ENCODE measurements at regions not wholly inside any gene's neighbourhood (a gene's known extent, or its start where the extent isn't known, plus 50 kb on each side); places are given as distances from the start of the nearest gene placed in this dataset.

DNA sequence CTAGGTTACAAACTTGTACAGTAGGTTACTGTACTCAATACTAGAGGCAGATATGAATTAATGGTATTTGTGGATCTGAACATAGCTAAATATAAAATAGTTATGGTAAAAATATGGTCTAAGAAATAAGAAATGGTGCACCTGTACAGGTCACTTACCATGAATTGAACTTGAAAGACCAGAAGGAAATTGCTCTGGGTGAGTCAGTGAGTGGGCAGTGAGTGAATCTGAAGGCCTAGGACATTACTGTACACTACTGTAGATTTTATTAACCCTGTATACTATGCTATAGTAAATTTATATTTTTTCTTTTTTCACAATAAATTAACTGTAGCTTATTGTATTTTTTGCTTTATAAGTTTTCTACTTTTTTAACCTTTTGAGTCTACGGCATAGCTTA is 1020.4 kb downstream of the CDH18 start:
- H3K36me3 ChIP-seq (ENCODE audit: control insufficient read depth, low read length) = no peaks in the 10 kb centered on the region
- TF ChIP-seq EZH2phosphoT487 (IDR thresholded peaks at IDR 0.05; ENCODE audit: borderline replicate concordance, low read length) = no peak
- no peaks in the 10 kb centered on the region for H3K79me2 ChIP-seq (ENCODE audit: control insufficient read depth, low read length)
- H3K4me1 ChIP-seq (ENCODE audit: control insufficient read depth, low read length) = no peaks in the 10 kb centered on the region
- no peak overlapping the region for H3K4me3 ChIP-seq (ENCODE audit: low read length)
- no peaks in the 10 kb centered on the region for H4K20me1 ChIP-seq (ENCODE audit: control insufficient read depth, insufficient read depth, low read depth, low read length)
- H3F3A ChIP-seq (ENCODE audit: control insufficient read depth, insufficient read depth) = no peaks in the 10 kb centered on the region
- H3K4me2 ChIP-seq (ENCODE audit: low read length) = no peak overlapping the region
- H3K9me2 ChIP-seq (replicated peaks; ENCODE audit: control insufficient read depth, low read length) = no peaks in the 10 kb centered on the region
- no peak overlapping the region for H3K27ac ChIP-seq (ENCODE audit: low read depth, low read length)
- no peaks in the 10 kb centered on the region for H3K27me3 ChIP-seq (ENCODE audit: control insufficient read depth, low read length)
- no peaks in the 10 kb centered on the region for H3K9me3 ChIP-seq (ENCODE audit: control insufficient read depth, insufficient read depth, low read length)

DNA sequence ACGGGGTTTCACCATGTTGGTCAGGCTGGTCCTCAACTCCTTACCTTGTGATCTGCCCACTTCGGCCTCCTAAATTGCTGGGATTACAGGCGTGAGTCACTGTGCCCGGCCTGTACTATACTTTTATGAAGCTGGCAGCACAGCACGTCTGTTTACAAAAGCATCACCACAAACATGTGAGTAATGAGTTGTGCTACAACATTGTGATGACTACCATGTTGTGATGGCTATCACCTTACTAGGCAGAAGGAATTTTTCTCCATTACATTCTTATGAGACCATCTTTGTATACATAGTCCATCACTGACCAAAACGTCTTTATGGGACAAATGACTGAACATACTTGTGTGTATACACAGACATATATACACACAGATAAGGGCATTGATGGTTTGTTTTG is 1019.0 kb downstream of the CDH18 start:
- H4K20me1 ChIP-seq (ENCODE audit: control insufficient read depth, insufficient read depth, low read depth, low read length) = no peaks in the 10 kb centered on the region
- H3K4me3 ChIP-seq (ENCODE audit: low read length) = no peak overlapping the region
- no peaks in the 10 kb centered on the region for H3K9me3 ChIP-seq (ENCODE audit: control insufficient read depth, insufficient read depth, low read length)
- H3K9me2 ChIP-seq (replicated peaks; ENCODE audit: control insufficient read depth, low read length) = no peaks in the 10 kb centered on the region
- H3K4me1 ChIP-seq (ENCODE audit: control insufficient read depth, low read length) = no peaks in the 10 kb centered on the region
- no peaks in the 10 kb centered on the region for H3K79me2 ChIP-seq (ENCODE audit: control insufficient read depth, low read length)
- H3K36me3 ChIP-seq (ENCODE audit: control insufficient read depth, low read length) = no peaks in the 10 kb centered on the region
- H3K27ac ChIP-seq (ENCODE audit: low read depth, low read length) = no peak overlapping the region
- TF ChIP-seq, protein P1, sequence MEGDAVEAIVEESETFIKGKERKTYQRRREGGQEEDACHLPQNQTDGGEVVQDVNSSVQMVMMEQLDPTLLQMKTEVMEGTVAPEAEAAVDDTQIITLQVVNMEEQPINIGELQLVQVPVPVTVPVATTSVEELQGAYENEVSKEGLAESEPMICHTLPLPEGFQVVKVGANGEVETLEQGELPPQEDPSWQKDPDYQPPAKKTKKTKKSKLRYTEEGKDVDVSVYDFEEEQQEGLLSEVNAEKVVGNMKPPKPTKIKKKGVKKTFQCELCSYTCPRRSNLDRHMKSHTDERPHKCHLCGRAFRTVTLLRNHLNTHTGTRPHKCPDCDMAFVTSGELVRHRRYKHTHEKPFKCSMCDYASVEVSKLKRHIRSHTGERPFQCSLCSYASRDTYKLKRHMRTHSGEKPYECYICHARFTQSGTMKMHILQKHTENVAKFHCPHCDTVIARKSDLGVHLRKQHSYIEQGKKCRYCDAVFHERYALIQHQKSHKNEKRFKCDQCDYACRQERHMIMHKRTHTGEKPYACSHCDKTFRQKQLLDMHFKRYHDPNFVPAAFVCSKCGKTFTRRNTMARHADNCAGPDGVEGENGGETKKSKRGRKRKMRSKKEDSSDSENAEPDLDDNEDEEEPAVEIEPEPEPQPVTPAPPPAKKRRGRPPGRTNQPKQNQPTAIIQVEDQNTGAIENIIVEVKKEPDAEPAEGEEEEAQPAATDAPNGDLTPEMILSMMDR (IDR thresholded peaks at IDR 0.05; ENCODE audit: low read depth, low read length, poor library complexity, severe bottlenecking) = no peak
- TF ChIP-seq EZH2phosphoT487 (IDR thresholded peaks at IDR 0.05; ENCODE audit: borderline replicate concordance, low read length) = no peak
- no peaks in the 10 kb centered on the region for H3K27me3 ChIP-seq (ENCODE audit: control insufficient read depth, low read length)
- no peaks in the 10 kb centered on the region for H3F3A ChIP-seq (ENCODE audit: control insufficient read depth, insufficient read depth)
- H3K4me2 ChIP-seq (ENCODE audit: low read length) = no peak overlapping the region

DNA sequence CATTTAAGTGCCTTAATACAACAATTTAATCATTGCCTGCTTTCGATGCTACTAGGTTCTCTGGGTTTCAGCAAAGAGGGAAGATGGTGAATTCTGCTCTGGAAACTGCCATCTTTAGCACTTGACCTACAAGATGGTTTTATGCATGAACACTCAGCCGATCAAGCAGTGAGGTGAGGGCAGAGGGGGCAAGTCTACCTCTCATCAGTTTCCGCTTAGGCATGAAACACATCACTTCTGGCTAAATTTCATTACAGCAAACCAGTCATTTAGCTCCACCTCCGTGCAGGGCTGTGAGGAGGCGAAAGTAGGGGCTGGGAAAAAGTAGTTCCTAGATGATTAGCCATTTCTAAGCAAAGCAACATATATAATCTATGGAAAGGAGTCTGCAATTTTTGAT is 1018.0 kb downstream of the CDH18 start:
- Histone ChIP-seq H3K79me2 (ENCODE audit: control insufficient read depth, low read length) (no peaks in the 10 kb centered on the region), H3K36me3 (ENCODE audit: control insufficient read depth, low read length) (no peaks in the 10 kb centered on the region), H3K9me3 (ENCODE audit: control insufficient read depth, insufficient read depth, low read length) (no peaks in the 10 kb centered on the region), H3K4me3 (ENCODE audit: low read length) (no peak overlapping the region), H3K9me2 (replicated peaks; ENCODE audit: control insufficient read depth, low read length) (no peaks in the 10 kb centered on the region), H3F3A (ENCODE audit: control insufficient read depth, insufficient read depth) (no peaks in the 10 kb centered on the region), H4K20me1 (ENCODE audit: control insufficient read depth, insufficient read depth, low read depth, low read length) (no peaks in the 10 kb centered on the region), H3K27me3 (ENCODE audit: control insufficient read depth, low read length) (no peaks in the 10 kb centered on the region), H3K27ac (ENCODE audit: low read depth, low read length) (no peak overlapping the region), H3K4me2 (ENCODE audit: low read length) (no peak overlapping the region), H3K4me1 (ENCODE audit: control insufficient read depth, low read length) (no peaks in the 10 kb centered on the region)
- TF ChIP-seq EZH2phosphoT487 (IDR thresholded peaks at IDR 0.05; ENCODE audit: borderline replicate concordance, low read length) = no peak
- TF ChIP-seq, protein P1 (IDR thresholded peaks at IDR 0.05; ENCODE audit: low read depth, low read length, poor library complexity, severe bottlenecking) = no peak

DNA sequence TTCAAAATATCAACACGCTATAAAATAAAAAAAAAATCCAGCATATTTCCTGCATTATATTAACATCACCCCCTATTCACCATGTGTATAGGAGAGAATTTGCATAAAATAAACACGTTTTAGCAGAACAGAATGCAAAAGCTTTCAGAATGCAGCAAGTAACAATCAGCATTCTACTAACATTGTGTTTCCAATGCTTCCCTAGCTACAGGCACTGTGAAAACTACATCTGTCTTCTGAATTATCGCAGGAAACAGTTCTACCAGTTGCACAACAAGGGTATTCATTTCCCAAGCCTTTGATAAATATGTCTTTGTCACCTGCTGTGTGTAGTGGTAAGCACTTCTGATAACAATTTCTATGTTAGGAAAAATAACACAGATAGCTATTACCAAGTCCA is 1015.8 kb downstream of the CDH18 start:
- H3K9me2 ChIP-seq (replicated peaks; ENCODE audit: control insufficient read depth, low read length) = no peaks in the 10 kb centered on the region
- no peak overlapping the region for H3K4me2 ChIP-seq (ENCODE audit: low read length)
- H3K4me3 ChIP-seq (ENCODE audit: low read length) = no peak overlapping the region
- H3K27ac ChIP-seq (ENCODE audit: low read depth, low read length) = no peak overlapping the region
- H3K4me1 ChIP-seq (ENCODE audit: control insufficient read depth, low read length) = no peaks in the 10 kb centered on the region
- H3K9me3 ChIP-seq (ENCODE audit: control insufficient read depth, insufficient read depth, low read length) = no peaks in the 10 kb centered on the region
- H3K79me2 ChIP-seq (ENCODE audit: control insufficient read depth, low read length) = no peaks in the 10 kb centered on the region
- no peaks in the 10 kb centered on the region for H4K20me1 ChIP-seq (ENCODE audit: control insufficient read depth, insufficient read depth, low read depth, low read length)
- no peaks in the 10 kb centered on the region for H3F3A ChIP-seq (ENCODE audit: control insufficient read depth, insufficient read depth)
- TF ChIP-seq, protein P1 (IDR thresholded peaks at IDR 0.05; ENCODE audit: low read depth, low read length, poor library complexity, severe bottlenecking) = no peak
- no peak for TF ChIP-seq EZH2phosphoT487 (IDR thresholded peaks at IDR 0.05; ENCODE audit: borderline replicate concordance, low read length)
- no peaks in the 10 kb centered on the region for H3K36me3 ChIP-seq (ENCODE audit: control insufficient read depth, low read length)
- no peaks in the 10 kb centered on the region for H3K27me3 ChIP-seq (ENCODE audit: control insufficient read depth, low read length)
